ENCODE measurements at regions not wholly inside any gene's neighbourhood (a gene's known extent, or its start where the extent isn't known, plus 50 kb on each side); places are given as distances from the start of the nearest gene placed in this dataset.

DNA sequence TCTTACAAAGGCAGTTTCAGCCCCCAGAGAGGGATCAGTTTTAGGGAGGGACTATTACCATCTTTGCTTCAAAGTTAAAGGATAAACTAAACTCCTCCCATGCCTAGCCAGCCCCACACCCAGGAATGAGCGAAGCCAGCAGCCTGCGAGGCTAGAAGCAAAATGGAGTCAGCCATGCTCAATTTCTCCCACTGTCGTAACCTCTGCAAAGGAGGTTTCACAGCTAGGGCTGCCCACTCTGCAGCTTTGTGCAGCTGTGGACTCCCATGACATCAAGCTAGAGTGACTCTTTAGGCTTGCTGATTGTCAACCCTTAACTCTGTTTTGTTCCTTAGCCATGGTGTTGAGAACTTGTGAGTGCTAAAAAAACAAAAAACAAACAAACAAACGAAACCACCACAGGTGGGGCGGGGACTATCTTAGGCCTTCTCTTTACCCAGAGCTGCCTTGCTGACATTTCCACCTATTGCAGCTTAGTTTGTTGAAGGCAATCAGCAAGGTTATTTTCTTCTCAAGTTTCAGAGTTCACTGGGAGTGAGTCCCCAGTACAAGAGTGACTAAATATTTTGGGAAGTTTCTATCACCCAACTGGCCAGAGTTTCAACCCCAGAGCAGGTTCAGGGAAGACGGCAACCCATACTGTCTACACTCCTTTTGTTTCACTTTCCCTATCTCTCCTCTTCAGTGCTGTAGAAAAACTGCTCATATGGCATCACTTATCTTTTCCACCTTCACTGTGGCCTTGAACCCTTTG, 592.1 kb downstream of the XIRP2 start:
- TF ChIP-seq, protein P1, sequence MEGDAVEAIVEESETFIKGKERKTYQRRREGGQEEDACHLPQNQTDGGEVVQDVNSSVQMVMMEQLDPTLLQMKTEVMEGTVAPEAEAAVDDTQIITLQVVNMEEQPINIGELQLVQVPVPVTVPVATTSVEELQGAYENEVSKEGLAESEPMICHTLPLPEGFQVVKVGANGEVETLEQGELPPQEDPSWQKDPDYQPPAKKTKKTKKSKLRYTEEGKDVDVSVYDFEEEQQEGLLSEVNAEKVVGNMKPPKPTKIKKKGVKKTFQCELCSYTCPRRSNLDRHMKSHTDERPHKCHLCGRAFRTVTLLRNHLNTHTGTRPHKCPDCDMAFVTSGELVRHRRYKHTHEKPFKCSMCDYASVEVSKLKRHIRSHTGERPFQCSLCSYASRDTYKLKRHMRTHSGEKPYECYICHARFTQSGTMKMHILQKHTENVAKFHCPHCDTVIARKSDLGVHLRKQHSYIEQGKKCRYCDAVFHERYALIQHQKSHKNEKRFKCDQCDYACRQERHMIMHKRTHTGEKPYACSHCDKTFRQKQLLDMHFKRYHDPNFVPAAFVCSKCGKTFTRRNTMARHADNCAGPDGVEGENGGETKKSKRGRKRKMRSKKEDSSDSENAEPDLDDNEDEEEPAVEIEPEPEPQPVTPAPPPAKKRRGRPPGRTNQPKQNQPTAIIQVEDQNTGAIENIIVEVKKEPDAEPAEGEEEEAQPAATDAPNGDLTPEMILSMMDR (IDR thresholded peaks at IDR 0.05) = no peak
- TF ChIP-seq POLR2A (IDR thresholded peaks at IDR 0.05; ENCODE audit: low read depth) (no peak), POLR2AphosphoS5 (IDR thresholded peaks at IDR 0.05) (no peak)

Data from esophagus muscularis mucosa (tissue), 3 donors.